HG03135 (cell line): ENCODE measurements at regions not wholly inside any gene's neighbourhood (a gene's known extent, or its start where the extent isn't known, plus 50 kb on each side); places are given as distances from the start of the nearest gene placed in this dataset.

Experiments used
- ATAC-seq: cut with Tn5 transposase; IDR thresholded peaks from one replicate; pipeline ENCODE4 v1.9.1; 2021; ENCODE audit warnings: mild to moderate bottlenecking, moderate library complexity; ENCODE audit not compliant: unreplicated experiment

- no peak for ATAC-seq
Observed at GRCh38 chr21:16569679-16570078, 839.9 kb downstream of the USP25 start.

GRCh38 chr21:16570171-16570570 lies 840.4 kb downstream of the USP25 start:
- no peak for ATAC-seq

- no peak for ATAC-seq
Observed at GRCh38 chr21:16570856-16571255, 841.1 kb downstream of the USP25 start.

- ATAC-seq: no peak
Observed at GRCh38 chr21:16571594-16571993, 841.8 kb downstream of the USP25 start.

GRCh38 chr21:16572032-16572431 lies 842.2 kb downstream of the USP25 start:
- ATAC-seq: no peak

- ATAC-seq: no peak
Observed at GRCh38 chr21:16573578-16573977, 843.8 kb downstream of the USP25 start.

GRCh38 chr21:16577975-16578374 lies 848.2 kb downstream of the USP25 start:
- ATAC-seq: no peak

GRCh38 chr21:16578912-16579311 lies 849.1 kb downstream of the USP25 start:
- ATAC-seq: no peak

- ATAC-seq: no peak
Observed at GRCh38 chr21:16579538-16579937, 849.8 kb downstream of the USP25 start.

GRCh38 chr21:16580661-16581060 lies 850.9 kb downstream of the USP25 start:
- ATAC-seq: no peak

GRCh38 chr21:16583556-16583955 lies 853.8 kb downstream of the USP25 start:
- no peak for ATAC-seq

GRCh38 chr21:16584756-16585155 lies 855.0 kb downstream of the USP25 start:
- no peak for ATAC-seq

GRCh38 chr21:16585896-16586295 lies 856.1 kb downstream of the USP25 start:
- no peak for ATAC-seq

GRCh38 chr21:16587141-16587581 lies 857.4 kb downstream of the USP25 start:
- ATAC-seq: no peak

GRCh38 chr21:16587681-16588375 lies 858.0 kb downstream of the USP25 start:
- ATAC-seq: no peak

- ATAC-seq: no peak
Observed at GRCh38 chr21:16588433-16588860, 858.7 kb downstream of the USP25 start.

GRCh38 chr21:16589006-16589898 lies 859.5 kb downstream of the USP25 start:
- ATAC-seq: no peak

GRCh38 chr21:16590186-16590585 lies 860.4 kb downstream of the USP25 start:
- no peak for ATAC-seq

GRCh38 chr21:16590641-16591292 lies 861.0 kb downstream of the USP25 start:
- no peak for ATAC-seq

GRCh38 chr21:16592381-16592780 lies 862.6 kb downstream of the USP25 start:
- ATAC-seq: no peak

- no peak for ATAC-seq
Observed at GRCh38 chr21:16594191-16594590, 864.4 kb downstream of the USP25 start.

- ATAC-seq: no peak
Observed at GRCh38 chr21:16596369-16596768, 866.6 kb downstream of the USP25 start.
